ENCODE measurements at regions not wholly inside any gene's neighbourhood (a gene's known extent, or its start where the extent isn't known, plus 50 kb on each side); places are given as distances from the start of the nearest gene placed in this dataset.

DNA sequence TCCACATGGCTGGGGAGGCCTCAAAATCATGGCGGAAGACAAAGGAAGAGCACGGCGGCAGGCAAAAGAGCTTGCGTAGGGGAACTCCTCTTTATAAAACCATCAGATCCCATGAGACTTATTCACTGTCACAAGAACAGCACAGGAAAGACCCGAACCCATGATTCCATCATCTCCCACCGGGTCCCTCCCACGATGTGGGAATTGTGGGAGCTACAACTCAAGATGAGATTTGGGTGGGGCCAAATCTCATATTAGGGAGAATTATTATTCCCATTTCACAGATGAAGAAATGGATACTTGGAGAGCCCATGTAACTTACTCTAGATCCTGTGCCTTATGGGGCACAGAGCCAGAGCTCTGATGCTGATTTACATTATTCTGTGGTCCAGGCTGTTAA lies 322.6 kb downstream of the PCNX1 start:
- no peak for DNase-seq (ENCODE audit: low read depth in 1 of 2, low spot score in 1 of 2)
- H3K27ac ChIP-seq (replicated peaks) = no peak overlapping the region

DNA sequence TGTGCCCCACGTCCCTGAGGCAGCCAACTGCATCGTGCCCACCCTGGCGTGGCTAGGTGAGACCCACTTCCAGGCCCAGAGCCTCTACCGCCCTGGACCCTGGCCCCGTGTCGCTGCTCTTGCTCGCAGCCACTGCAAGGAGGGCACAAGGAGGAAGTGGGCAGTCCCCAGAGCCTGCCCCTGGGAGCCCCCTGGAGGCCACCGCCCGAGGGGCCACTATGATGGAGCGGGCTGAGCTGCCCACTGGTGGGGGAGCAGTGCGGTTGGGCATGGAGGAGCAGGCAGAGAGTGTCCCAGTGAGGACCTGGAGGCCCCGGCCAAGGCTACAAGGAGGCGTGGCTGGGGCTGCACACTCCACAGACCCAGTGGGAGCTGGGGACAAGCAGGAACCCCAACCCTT lies 323.6 kb downstream of the PCNX1 start:
- no peak for DNase-seq (ENCODE audit: low read depth in 1 of 2, low spot score in 1 of 2)
- no peak for TF ChIP-seq GABPA (IDR thresholded peaks at IDR 0.05; ENCODE audit: low read depth)
- TF ChIP-seq, protein P1, sequence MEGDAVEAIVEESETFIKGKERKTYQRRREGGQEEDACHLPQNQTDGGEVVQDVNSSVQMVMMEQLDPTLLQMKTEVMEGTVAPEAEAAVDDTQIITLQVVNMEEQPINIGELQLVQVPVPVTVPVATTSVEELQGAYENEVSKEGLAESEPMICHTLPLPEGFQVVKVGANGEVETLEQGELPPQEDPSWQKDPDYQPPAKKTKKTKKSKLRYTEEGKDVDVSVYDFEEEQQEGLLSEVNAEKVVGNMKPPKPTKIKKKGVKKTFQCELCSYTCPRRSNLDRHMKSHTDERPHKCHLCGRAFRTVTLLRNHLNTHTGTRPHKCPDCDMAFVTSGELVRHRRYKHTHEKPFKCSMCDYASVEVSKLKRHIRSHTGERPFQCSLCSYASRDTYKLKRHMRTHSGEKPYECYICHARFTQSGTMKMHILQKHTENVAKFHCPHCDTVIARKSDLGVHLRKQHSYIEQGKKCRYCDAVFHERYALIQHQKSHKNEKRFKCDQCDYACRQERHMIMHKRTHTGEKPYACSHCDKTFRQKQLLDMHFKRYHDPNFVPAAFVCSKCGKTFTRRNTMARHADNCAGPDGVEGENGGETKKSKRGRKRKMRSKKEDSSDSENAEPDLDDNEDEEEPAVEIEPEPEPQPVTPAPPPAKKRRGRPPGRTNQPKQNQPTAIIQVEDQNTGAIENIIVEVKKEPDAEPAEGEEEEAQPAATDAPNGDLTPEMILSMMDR (IDR thresholded peaks at IDR 0.05; ENCODE audit: insufficient read depth, low read length) = no peak
- no peak for TF ChIP-seq POLR2AphosphoS5 (IDR thresholded peaks at IDR 0.05; ENCODE audit: low read depth)
- TF ChIP-seq, protein P2, sequence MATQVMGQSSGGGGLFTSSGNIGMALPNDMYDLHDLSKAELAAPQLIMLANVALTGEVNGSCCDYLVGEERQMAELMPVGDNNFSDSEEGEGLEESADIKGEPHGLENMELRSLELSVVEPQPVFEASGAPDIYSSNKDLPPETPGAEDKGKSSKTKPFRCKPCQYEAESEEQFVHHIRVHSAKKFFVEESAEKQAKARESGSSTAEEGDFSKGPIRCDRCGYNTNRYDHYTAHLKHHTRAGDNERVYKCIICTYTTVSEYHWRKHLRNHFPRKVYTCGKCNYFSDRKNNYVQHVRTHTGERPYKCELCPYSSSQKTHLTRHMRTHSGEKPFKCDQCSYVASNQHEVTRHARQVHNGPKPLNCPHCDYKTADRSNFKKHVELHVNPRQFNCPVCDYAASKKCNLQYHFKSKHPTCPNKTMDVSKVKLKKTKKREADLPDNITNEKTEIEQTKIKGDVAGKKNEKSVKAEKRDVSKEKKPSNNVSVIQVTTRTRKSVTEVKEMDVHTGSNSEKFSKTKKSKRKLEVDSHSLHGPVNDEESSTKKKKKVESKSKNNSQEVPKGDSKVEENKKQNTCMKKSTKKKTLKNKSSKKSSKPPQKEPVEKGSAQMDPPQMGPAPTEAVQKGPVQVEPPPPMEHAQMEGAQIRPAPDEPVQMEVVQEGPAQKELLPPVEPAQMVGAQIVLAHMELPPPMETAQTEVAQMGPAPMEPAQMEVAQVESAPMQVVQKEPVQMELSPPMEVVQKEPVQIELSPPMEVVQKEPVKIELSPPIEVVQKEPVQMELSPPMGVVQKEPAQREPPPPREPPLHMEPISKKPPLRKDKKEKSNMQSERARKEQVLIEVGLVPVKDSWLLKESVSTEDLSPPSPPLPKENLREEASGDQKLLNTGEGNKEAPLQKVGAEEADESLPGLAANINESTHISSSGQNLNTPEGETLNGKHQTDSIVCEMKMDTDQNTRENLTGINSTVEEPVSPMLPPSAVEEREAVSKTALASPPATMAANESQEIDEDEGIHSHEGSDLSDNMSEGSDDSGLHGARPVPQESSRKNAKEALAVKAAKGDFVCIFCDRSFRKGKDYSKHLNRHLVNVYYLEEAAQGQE (IDR thresholded peaks at IDR 0.05; ENCODE audit: insufficient replicate concordance, low read depth) = no peak
- no peak for TF ChIP-seq SPI1 (IDR thresholded peaks at IDR 0.05; ENCODE audit: borderline replicate concordance, low read depth)
- Histone ChIP-seq H3K27ac (replicated peaks) (no peak overlapping the region), H3K27me3 (ENCODE audit: insufficient read depth, poor library complexity, severe bottlenecking) (no peaks in the 10 kb centered on the region), H3K4me3 (replicated peaks; ENCODE audit: insufficient read depth, low read length) (no peak overlapping the region)

More for the DNA sequence above, 322.6 kb downstream of the PCNX1 start:
- TF ChIP-seq, protein P2 (IDR thresholded peaks at IDR 0.05; ENCODE audit: insufficient replicate concordance, low read depth) = no peak
- TF ChIP-seq POLR2AphosphoS5 (IDR thresholded peaks at IDR 0.05; ENCODE audit: low read depth) (no peak), GABPA (IDR thresholded peaks at IDR 0.05; ENCODE audit: low read depth) (no peak), SPI1 (IDR thresholded peaks at IDR 0.05; ENCODE audit: borderline replicate concordance, low read depth) (no peak)
- TF ChIP-seq, protein P1 (IDR thresholded peaks at IDR 0.05; ENCODE audit: insufficient read depth, low read length) = no peak
- Histone ChIP-seq H3K27me3 (ENCODE audit: insufficient read depth, poor library complexity, severe bottlenecking) (no peaks in the 10 kb centered on the region), H3K4me3 (replicated peaks; ENCODE audit: insufficient read depth, low read length) (no peak overlapping the region)

DNA sequence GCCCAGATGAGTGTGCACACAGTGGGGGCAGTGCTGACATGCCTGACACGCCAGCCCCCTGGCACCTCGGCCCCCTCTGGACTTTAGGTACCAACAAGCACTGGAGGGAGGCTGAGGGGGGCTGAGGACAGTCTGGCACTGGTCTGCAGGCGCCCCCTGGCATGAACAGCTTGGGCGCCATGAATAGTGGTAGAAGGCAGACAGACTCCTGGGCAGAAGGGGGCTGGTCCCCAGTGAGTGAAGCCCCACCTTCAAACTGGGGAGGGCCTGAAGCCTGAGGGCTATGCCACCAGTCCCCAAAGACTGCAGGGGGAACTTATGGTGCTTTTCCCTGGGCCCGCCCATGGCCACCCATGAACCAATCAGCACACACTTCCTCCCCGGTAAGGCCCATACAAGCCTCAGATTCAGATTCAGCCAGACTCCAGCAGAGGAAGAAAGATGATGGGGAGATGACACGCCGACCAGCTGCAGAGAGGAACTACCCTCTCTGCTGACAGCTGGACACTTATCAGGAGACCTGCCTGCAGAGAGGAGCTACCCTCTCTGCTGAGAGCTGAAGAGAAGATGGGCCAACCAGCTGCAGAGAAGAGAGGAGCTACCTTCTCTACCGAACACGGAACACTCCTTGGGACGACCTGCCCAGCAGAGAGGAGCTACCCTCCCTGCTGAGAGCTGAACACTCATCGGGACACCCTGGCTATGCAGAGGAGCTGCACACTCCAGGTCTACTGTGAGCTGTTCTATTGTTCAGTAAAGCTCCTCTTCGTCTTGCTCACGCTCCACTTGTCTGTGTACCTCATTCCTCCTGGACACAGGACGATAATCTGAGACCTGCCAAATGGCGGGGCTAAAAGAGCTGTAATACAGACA lies 324.5 kb downstream of the PCNX1 start:
- Histone ChIP-seq H3K27me3 (ENCODE audit: insufficient read depth, poor library complexity, severe bottlenecking) (no peaks in the 10 kb centered on the region), H3K27ac (replicated peaks) (no peak overlapping the region), H3K4me3 (replicated peaks; ENCODE audit: insufficient read depth, low read length) (no peak overlapping the region)
- TF ChIP-seq GABPA (IDR thresholded peaks at IDR 0.05; ENCODE audit: low read depth) (no peak), SPI1 (IDR thresholded peaks at IDR 0.05; ENCODE audit: borderline replicate concordance, low read depth) (no peak), POLR2AphosphoS5 (IDR thresholded peaks at IDR 0.05; ENCODE audit: low read depth) (no peak)
- TF ChIP-seq, protein P2 (IDR thresholded peaks at IDR 0.05; ENCODE audit: insufficient replicate concordance, low read depth) = no peak
- TF ChIP-seq, protein P1 (IDR thresholded peaks at IDR 0.05; ENCODE audit: insufficient read depth, low read length) = no peak
- DNase-seq (ENCODE audit: low read depth in 1 of 2, low spot score in 1 of 2) = peak; percentile 8 to 11
